ENCODE measurements at regions not wholly inside any gene's neighbourhood (a gene's known extent, or its start where the extent isn't known, plus 50 kb on each side); places are given as distances from the start of the nearest gene placed in this dataset.

- DNase-seq (ENCODE audit: low read depth, low spot score) = no peak
These were observed 293.5 kb downstream of the TRIB2 start for GRCh38 chr2:13010283-13010682.

- no peak for DNase-seq (ENCODE audit: low read depth, low spot score)
These were observed 298.0 kb downstream of the TRIB2 start for GRCh38 chr2:13014783-13015182.

GRCh38 chr2:13015532-13016320, 299.0 kb downstream of the TRIB2 start:
- DNase-seq (ENCODE audit: low read depth, low spot score) = no peak

- no peak for DNase-seq (ENCODE audit: low read depth, low spot score)
These were observed 301.8 kb downstream of the TRIB2 start for GRCh38 chr2:13018490-13018889.

GRCh38 chr2:13019781-13020180, 303.0 kb downstream of the TRIB2 start:
- DNase-seq (ENCODE audit: low read depth, low spot score) = no peak

- DNase-seq (ENCODE audit: low read depth, low spot score) = no peak
These were observed 303.7 kb downstream of the TRIB2 start for GRCh38 chr2:13020469-13020868.

GRCh38 chr2:13021470-13021957, 304.8 kb downstream of the TRIB2 start:
- DNase-seq (ENCODE audit: low read depth, low spot score) = no peak

- no peak for DNase-seq (ENCODE audit: low read depth, low spot score)
These were observed 313.9 kb downstream of the TRIB2 start for GRCh38 chr2:13030606-13031005.

GRCh38 chr2:13034861-13035260, 318.1 kb downstream of the TRIB2 start:
- no peak for DNase-seq (ENCODE audit: low read depth, low spot score)

GRCh38 chr2:13035866-13036265, 319.1 kb downstream of the TRIB2 start:
- no peak for DNase-seq (ENCODE audit: low read depth, low spot score)

- no peak for DNase-seq (ENCODE audit: low read depth, low spot score)
These were observed 323.3 kb downstream of the TRIB2 start for GRCh38 chr2:13040043-13040442.

- DNase-seq (ENCODE audit: low read depth, low spot score) = no peak
These were observed 329.9 kb downstream of the TRIB2 start for GRCh38 chr2:13046557-13047165.

- no peak for DNase-seq (ENCODE audit: low read depth, low spot score)
These were observed 334.0 kb downstream of the TRIB2 start for GRCh38 chr2:13050764-13051163.

- no peak for DNase-seq (ENCODE audit: low read depth, low spot score)
These were observed 335.8 kb downstream of the TRIB2 start for GRCh38 chr2:13052547-13052946.

- no peak for DNase-seq (ENCODE audit: low read depth, low spot score)
These were observed 339.6 kb downstream of the TRIB2 start for GRCh38 chr2:13056259-13056843.

GRCh38 chr2:13057671-13058070, 340.9 kb downstream of the TRIB2 start:
- no peak for DNase-seq (ENCODE audit: low read depth, low spot score)

GRCh38 chr2:13066676-13067075, 349.9 kb downstream of the TRIB2 start:
- DNase-seq (ENCODE audit: low read depth, low spot score) = no peak

GRCh38 chr2:13067508-13067907, 350.8 kb downstream of the TRIB2 start:
- no peak for DNase-seq (ENCODE audit: low read depth, low spot score)

GRCh38 chr2:13089971-13090370, 373.2 kb downstream of the TRIB2 start:
- DNase-seq (ENCODE audit: low read depth, low spot score) = no peak

- DNase-seq (ENCODE audit: low read depth, low spot score) = no peak
These were observed 374.7 kb downstream of the TRIB2 start for GRCh38 chr2:13091455-13091854.

- DNase-seq (ENCODE audit: low read depth, low spot score) = no peak
These were observed 375.2 kb downstream of the TRIB2 start for GRCh38 chr2:13091861-13092378.

- DNase-seq (ENCODE audit: low read depth, low spot score) = no peak
These were observed 376.8 kb downstream of the TRIB2 start for GRCh38 chr2:13093416-13093991.

Data from brain pericyte (primary cell).